ENCODE measurements at regions not wholly inside any gene's neighbourhood (a gene's known extent, or its start where the extent isn't known, plus 50 kb on each side); places are given as distances from the start of the nearest gene placed in this dataset.

DNA sequence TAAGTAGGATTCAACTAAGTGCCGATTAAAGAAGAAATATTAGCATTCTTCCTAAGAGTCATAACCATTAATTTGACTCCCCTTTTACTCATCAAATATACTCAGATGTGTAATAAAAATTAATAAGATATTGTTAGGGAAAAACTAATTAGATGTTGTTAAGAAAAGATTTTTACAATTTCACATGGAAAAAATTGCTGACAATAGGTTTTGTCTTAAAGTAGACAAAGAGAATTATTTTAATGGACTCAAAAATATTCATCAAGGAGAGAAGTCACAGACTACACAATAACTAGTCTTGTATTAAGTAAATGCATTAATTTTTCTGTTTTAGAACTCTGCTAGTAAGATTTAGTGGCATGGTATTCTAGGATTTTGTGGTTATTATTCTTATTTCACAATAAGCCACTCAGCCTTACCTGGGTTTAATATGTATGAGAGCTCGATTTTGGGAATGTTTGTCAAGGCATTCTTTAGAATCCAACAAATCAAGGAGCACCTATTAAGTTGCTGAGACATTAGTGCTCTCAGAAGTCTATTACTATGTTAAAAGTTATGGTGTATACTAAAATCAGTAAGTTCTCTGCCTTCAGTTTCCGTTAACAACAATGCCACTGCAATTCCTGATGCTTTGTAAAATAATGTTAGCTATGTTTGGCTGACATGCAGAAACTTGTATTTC, 110.2 kb upstream of the UGT8 start:
- TF ChIP-seq, protein P1, sequence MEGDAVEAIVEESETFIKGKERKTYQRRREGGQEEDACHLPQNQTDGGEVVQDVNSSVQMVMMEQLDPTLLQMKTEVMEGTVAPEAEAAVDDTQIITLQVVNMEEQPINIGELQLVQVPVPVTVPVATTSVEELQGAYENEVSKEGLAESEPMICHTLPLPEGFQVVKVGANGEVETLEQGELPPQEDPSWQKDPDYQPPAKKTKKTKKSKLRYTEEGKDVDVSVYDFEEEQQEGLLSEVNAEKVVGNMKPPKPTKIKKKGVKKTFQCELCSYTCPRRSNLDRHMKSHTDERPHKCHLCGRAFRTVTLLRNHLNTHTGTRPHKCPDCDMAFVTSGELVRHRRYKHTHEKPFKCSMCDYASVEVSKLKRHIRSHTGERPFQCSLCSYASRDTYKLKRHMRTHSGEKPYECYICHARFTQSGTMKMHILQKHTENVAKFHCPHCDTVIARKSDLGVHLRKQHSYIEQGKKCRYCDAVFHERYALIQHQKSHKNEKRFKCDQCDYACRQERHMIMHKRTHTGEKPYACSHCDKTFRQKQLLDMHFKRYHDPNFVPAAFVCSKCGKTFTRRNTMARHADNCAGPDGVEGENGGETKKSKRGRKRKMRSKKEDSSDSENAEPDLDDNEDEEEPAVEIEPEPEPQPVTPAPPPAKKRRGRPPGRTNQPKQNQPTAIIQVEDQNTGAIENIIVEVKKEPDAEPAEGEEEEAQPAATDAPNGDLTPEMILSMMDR (IDR thresholded peaks at IDR 0.05), result no peak
- TF ChIP-seq EZH2 (IDR thresholded peaks at IDR 0.05; ENCODE audit: borderline replicate concordance, insufficient read depth, low read depth, low read length, poor library complexity, severe bottlenecking), result no peak
